RPMI7951 (cell line): ENCODE measurements at regions not wholly inside any gene's neighbourhood (a gene's known extent, or its start where the extent isn't known, plus 50 kb on each side); places are given as distances from the start of the nearest gene placed in this dataset.

ENCODE experiments used
- DNase-seq: peaks from one replicate; pipeline ENCODE4 v3.0.0-alpha.2; 2012; ENCODE audit warnings: low read depth

DNA sequence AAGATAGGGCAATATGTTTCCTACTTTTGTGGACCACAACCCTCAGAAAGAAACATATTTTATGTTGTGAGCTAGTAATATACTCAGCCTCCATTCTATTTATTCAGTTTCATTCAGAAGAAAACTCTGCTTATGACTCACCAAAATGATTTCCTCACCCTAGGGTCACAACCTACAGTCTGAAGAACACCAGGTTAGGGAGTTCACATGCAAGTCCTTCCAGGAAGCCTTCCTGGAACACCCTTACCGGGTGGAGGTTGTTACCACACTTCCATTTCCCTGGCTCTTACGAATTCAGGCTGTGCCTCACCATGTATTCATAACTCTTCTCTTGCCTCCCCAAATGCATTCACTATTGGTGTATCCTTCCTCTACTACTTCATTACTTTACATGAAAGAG, 228.0 kb upstream of the ADAMTS9 start:
- no peak for DNase-seq

DNA sequence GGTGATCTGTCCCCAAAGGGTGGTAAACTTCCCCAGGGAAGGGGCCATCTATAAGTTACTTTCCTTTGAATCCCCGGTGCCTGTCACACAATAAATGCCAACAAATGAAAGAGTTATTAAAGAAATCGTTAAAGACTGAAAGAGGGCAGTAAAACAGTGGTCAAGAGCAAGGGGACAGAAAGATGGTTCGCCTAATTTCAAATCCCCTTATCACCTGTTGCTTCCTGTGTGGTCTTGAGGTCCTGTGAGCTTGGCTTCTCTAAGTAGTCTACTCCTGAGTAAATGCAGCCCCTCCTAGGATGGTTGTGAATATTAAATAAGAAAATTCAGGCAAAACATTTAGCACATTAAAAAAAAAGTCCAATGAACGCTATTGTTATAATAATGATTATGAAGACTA, 225.7 kb upstream of the ADAMTS9 start:
- DNase-seq: no peak

DNA sequence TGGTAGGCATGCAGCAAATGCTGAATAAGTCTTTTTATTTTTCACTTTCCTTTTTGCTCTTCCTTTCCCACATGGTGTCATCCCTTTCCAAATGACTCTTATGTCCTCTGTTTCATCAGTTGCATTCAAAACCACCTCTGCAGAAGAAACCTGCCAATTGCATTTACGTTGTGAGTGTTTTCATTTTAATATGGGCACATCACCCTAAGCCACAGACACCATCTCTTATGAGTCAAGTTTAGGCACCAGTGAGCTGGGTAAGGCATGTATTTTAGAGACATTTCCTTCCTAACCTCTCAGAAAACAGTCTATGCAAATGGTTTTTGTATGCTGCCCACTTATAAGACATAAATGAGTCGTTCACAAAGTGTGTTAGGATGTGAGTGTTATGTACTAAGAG, 223.3 kb upstream of the ADAMTS9 start:
- no peak for DNase-seq

DNA sequence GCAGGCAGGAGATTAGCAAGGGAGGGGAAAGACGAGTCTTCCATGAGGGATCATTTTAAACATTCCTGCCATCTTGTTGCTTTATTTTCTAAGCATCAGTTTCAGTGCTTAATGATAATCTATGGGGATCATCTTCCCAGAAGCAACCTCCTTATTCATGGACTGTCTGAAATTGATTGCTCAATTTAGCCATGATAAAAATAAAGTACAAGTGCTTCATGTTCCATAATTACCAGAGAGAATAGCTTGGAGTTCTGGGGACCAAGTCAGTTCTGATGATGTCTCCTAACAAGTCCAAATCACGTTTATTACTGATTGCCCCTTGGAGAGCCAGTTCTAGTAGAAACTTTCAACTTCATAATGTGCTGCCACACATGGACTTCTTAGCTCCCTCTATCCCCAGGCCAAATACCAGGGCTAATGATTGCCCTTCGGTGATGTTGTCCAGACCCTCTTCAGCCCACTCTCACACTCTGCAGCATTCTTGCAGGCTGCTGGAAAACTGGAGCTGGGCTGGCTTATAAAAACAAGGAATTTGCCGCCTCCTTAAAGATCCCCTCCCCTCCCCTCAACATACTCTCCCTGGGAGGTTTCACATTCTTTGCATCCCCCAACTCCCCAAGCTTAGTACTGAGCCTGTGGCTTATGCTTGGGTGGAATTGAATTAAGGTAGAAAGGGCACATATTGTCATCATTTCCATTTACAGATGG, 222.1 kb upstream of the ADAMTS9 start:
- DNase-seq: no peak

DNA sequence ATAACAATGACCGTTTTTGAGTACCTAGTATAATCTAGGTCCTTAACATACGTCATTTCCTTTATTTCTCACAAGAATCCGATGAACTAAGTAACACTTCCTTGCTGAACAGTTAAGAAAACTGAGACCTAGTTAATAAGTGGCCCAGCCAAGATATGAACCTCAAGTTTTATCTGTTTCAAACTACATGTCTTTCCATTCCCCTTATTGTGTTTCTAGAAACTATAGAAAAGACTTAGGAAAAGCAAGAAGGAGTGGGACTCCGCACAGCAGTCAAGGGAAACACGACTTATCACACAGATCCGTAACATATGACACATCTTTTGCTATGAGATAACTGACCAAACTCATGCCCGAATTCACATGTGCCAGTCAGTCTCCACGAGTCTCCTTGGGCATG, 221.2 kb upstream of the ADAMTS9 start:
- DNase-seq: no peak

DNA sequence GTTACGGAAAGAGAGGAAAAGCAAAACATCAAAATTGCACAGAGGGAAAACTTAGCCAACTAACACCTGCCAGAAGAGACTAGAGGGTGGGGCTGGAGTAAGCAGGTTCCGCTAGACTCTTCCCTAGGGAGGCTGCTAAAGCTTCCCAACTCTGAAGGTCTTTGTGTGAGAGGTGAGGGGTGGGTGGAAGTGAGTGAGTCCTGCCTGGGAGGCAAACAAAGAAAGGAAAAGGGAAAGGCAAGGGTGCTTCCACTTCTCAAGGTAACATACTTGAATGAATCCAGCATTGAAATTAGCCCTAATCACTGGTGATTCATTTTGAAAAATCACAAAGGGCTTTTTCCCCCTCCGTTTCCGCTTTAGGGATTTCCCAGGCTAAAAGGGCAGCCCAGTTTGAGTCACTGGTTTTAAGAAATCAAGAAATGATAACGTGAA, 220.5 kb upstream of the ADAMTS9 start:
- DNase-seq: peak; percentile 20

DNA sequence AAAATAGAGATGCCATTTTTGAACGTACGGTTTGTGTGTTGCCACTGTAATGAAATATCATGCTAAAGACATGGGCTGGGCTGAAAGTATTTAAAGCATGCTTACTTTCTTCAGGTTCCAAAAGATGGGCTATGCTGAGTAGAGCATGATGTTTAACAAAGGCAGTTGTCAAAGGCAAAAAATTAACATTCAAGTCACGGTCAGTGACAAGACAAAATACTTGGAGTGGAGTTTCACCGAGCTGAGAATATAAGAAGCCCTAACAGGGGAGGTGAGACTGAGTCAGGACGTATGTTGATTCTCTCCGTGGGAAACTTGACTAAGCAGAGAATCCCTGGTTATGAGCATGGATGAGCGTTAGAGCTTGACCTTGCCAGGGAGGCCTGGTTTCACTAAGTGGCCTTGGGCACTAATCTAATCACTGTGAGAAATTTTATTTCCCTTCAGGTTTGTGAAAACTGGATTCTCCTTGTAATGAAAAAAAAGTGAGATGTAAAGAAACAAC, 218.2 kb upstream of the ADAMTS9 start:
- no peak for DNase-seq

DNA sequence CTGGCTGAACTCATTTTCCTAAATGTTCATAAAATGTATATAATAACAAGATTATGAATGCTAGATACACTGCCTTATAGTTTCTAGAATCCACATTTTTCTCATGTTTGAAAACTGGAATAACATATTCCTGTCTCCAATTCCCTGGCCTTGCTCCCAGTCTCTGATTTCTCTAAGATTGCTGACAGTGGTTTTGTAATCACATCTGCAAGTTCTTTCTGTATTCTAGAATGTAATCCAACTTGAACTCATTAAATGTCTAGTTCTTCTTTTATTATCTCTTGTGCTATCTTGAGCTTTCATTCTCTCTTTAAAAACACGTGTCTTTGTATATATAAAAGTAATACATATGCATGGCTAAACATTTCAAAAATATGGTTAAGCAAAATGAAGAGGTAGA, 215.2 kb upstream of the ADAMTS9 start:
- no peak for DNase-seq

DNA sequence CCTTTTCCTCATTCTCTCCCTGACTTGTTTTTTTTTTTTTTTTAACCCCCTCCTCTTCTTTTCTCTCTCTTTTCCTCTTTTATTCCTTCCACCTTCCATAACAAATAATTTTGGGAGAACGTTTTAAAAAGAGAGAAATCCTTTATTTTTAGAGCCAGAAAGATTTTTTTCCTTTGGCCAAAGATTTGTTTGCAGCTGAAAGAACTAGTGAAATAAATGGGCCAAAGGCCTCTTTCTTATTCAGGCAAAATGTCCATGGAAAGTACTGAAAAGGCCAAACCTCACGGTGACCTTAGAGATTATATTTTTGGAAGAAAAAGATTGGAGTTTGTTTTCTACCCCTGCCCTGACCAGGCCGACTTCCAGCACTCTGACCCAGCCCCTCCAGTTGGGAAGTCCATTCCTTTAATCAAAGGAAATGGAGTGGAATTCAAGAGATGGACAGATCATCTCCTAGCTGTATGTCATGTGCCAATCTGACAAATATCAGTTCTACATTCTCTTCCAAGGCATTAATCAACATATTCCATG, 214.3 kb upstream of the ADAMTS9 start:
- DNase-seq: no peak

DNA sequence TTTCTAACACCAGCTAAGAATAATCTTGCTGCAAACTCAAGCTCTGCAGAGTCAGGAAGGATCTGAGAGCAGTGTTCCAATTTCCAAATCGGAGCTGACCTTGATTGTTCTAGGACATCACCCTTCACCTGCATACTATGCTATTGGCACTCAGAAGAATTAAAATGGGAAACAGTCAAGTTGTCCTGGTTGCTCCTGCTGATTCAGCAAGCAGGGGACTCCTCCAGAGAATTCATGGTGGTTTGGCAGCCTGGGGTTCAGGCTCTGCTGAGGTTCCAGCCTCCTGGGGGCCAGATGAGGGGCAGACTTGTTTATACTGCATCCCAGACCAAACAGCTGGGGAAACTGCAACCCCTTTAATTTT, 213.7 kb upstream of the ADAMTS9 start:
- no peak for DNase-seq

DNA sequence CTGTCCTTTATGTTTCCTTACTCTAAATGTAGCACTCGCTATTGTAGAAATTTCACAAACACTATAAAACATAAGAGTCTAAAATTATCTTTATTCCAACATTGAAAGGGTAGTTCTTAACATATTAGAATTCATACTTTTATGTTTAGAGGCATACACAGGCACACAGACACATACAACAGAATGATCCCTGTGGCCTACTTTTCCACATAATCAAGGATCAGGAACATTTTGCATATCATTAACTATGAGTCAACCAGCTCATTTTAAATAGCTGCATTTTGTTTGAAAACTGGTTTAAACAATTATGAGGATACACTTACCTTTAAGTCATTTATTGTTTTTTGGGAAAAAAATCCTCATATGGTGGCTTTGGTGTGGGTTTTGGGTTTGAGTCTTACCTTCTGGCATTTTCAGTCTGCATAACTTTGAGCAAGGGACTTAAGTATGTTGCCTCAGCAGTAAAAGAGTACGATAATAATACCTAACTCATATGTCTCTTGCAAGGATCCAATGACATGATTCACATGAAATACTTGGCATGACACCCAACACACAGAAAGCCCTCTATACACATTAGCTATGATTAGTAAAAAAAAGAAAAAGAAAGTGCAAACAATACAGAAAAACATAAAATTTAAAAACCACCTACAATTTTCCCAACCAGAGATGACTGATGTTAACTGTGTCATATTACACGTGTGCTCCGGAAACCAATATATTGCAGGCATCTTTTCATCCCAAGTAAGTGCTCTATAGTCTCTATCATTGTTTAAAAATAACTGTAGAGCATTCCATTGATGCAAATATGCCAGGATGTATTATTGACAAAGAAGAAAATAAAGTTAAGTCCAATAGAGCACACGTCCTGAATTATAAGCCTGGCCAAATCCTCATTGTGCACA, 213.1 kb upstream of the ADAMTS9 start:
- DNase-seq: no peak

DNA sequence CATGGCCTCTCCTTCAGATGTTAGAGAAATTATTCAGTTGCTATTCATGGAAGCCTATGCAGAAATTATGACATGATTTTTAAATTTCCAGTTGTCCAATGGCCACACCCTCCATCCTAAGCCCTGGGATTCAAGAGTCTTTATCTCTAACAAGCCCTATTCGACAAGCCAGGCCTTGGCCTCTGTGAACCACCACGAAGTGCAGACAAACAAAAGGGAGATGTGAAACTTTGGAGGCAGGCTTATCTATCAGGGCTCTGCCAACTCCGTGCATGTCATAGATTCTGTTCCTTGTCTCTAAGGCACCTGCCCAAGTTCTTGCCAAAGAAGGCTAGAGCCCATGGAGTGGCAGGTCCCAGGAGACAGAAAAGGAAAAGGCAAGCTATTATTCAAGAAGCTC, 212.4 kb upstream of the ADAMTS9 start:
- no peak for DNase-seq

DNA sequence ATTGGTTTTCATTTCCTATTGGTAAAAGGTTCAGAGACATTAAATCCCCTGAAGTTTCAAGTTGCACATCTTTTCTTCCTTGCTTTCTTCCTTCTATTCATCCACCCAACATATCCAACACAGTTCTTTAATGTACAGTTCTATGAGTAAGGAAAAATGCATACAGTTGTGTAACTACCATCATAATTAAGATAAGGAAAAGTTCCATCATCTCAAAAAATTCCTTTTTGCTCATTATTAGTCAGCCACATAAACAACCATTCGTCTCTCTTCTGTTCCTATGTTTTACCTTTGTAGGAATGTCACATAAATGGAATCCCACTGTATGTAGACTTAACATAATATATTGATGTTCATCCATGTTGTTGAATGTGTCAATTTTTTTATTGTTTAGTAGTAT, 211.1 kb upstream of the ADAMTS9 start:
- no peak for DNase-seq

DNA sequence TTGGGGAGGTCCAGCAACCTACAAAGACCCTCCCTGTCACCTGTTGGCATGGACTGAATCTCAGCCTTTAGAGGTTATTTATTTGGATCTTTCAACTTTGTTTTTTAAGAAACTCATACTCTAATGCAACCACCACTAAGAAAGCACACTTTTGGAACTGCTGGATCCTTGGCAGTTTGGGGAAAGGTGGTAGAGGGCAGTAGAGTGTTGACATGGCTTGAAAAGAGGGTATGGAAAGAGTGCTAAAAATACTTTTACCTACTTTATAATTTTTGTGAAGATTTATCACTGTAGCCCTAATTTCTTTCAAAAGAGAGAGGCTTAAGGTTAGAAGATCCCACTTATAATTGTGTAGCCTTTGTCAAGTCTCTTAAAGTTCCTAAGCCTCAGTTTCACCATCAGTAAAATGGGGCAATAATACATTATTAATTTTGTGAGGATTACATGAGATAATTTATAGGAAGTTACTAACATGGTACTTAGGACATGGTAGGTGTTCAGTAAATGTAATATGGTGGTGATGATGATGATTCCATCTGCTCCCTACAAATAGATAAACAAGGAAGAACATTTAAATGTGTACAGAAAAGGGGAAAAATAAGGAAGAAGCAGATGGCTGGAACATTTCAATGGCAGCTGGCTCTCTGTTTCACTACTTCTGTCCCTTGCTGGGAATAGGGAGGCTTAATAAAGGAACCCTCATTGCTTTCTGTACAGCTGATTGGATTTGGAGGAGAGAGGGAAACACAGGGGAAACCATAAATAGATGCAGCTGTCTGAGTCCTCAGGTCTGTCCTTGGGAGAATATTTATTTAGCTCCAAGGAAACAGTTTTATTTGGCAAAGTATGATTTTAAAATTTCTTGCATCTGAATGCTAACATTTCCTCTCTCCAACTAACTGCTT, 208.4 kb upstream of the ADAMTS9 start:
- no peak for DNase-seq

DNA sequence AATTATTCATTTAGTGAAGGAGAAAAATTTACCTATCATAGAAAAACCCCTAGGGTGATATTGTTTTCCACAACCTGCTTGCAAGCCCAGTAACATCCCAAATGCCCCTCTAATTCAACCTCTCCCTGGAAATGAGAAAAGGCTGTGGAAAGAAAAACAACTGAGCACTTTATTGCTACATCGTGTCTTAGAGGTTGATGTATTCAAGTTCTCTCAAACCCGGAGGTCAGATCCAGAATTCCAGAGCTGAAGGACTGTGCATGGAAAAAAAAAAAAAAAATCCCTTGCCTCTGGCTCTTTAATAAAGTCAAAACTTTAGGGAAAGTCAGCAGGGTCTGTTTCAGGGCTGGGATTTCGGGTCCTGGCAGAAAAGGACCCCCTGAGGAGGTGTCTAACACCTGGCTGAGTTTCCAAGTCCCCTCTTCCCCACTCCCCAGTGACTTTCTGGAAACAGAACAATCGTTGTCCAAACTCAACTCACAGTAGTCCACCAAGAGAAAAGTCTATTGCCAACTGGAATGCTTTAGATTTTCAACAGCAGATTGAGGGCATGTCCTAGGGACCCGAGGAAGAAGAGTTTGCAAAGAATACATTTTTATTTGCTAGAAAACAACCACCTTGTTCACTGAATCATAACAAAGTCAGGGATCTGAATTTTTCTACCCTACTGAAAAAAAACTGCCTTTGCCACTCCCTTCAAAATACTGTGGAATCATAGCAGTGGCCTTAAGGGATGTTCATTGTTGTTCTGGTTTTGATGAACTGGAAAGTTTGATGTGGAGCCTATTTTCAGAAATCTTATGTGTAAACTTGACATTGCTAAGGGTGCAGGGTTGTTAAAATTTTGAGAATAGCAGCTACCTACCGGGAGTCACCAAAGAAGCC, 207.5 kb upstream of the ADAMTS9 start:
- DNase-seq: no peak

DNA sequence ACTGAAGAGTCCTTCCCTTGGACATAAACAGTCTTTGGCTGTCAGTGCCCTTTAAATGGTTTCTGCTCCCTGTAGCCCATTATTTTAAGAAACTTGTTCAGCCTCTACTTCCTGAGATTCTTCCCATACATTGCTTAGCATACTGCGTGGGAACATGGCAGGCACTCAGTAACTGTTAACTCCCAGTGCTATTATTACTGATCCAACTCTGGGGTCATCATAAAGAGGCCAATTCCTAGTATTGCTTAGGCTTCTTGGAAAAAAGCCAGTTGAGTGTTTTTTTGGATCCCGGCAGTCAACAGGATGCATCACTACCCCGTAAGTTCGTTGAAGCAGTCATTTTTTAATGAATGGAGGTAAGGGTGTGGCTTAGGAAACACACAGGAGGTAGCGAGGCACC, 206.2 kb upstream of the ADAMTS9 start:
- DNase-seq: no peak

DNA sequence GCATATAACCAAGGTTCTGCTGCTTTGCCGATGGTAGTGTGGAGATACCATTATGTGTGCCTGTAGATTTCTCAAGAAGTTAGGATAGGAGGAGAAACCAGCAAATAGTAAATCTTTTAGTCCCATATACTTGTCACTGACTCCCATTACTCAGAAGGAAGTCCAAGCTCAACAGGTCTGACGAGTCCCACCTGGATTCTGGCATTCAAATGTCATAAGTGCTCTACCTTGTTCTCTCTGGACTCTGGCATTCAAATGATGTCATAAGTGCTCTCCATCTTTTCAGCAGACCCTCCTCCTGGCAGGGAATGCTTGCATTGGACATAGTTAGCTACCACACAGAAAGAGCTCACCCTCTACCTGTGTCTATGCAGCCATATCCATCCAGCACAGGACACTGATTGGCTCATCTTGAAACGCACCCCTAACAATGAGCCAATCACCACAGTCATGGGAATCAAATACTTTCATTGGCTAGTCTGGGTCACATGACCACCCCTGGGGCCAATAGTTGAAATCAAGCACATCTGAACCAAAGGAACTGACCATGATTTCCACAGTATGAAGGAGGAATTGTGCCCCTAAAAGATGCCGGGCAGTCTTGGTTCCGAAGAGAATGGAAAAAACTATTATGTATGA, 205.0 kb upstream of the ADAMTS9 start:
- no peak for DNase-seq

DNA sequence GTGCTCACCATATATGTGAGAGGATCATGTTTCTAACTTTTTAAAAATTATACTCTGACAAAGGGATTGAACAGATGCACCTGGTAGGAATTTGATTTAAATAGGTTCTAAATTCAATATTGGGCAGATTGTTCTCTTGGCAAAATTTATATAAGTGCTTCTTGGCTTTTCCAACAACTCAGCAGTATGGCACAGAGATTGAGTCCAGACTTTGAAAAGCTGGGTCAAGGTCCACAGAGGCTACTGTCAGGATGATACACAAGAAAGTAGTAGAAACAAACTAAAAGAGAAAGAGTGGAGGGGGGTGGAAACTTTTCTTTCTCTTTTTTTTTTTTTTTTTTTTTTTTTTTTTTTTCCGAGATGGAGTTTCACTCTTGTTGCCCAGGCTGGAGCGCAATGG, 203.2 kb upstream of the ADAMTS9 start:
- DNase-seq: no peak

DNA sequence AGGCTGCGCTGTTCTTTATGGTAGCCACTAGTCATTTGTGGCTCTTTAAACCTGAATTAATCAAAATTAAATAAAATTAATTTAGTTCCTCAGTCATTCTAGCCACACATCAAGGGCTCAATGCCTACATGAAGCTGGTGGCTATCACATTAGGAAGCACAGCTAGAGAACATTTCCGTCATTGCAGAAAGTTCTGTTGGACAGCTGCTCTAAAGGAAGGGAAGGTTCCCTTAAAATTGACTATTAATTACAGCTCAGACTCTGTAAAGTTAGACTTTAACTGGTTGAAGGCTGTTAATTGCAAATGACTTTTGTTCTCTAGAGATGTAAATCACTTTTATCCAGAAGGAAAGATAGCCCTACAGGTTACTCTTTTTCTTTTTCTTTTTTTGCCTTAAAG, 202.7 kb upstream of the ADAMTS9 start:
- DNase-seq: no peak

DNA sequence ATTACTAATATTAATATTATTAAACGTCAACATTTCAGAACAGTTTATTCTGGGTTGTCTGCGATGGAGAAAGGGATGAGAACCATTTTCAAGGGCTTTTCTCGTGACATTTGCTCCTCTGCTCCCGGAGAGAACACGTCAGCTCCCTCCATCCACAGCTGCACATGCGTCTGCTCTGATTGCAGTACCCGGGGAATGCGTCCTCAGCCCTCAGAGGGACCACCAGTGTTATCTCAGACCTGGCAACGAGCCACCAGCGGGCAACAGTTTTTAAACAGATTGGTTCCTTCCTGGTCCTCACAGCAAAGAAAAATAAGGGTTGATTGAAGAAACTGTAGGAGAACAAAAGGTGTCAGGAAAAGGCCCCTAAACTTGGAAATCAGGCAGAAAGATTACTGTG, 202.2 kb upstream of the ADAMTS9 start:
- no peak for DNase-seq
